Astrocyte (in vitro differentiated cells and primary cell): ENCODE measurements at regions not wholly inside any gene's neighbourhood (a gene's known extent, or its start where the extent isn't known, plus 50 kb on each side); places are given as distances from the start of the nearest gene placed in this dataset.

Source experiments
- EZH2 ChIP-seq: IDR thresholded peaks from 2 replicates; pipeline ENCODE4 v1.6.1; 2012; ENCODE audit warnings: mild to moderate bottlenecking, low read length, inconsistent platforms; ENCODE audit not compliant: insufficient read depth
- TF ChIP-seq, protein P1 (sequence below): IDR thresholded peaks from 2 replicates; pipeline ENCODE4 v1.5.1; 2011; ENCODE audit warnings: low read depth, mild to moderate bottlenecking, inconsistent platforms, low read length, moderate library complexity; ENCODE audit not compliant: insufficient read depth

DNA sequence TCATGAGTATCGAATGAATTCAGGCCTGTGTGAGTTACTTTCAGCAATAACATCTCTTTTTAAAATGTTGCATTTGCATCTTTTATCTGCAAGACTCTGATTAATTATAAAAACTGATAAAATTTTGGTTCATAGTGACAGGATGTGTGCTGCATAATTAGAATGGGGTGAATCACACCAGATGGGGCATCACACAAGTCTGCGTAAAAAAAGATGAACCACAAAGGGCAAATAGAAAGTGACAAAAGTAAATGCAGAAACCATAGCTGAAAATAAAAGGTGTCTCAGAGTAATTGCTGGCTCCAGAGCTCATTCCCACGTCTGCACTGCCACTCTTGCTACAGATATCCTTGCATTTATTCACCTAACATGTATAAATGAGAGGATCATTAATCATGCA lies 131.1 kb downstream of the HS3ST1 start:
- TF ChIP-seq, protein P1, sequence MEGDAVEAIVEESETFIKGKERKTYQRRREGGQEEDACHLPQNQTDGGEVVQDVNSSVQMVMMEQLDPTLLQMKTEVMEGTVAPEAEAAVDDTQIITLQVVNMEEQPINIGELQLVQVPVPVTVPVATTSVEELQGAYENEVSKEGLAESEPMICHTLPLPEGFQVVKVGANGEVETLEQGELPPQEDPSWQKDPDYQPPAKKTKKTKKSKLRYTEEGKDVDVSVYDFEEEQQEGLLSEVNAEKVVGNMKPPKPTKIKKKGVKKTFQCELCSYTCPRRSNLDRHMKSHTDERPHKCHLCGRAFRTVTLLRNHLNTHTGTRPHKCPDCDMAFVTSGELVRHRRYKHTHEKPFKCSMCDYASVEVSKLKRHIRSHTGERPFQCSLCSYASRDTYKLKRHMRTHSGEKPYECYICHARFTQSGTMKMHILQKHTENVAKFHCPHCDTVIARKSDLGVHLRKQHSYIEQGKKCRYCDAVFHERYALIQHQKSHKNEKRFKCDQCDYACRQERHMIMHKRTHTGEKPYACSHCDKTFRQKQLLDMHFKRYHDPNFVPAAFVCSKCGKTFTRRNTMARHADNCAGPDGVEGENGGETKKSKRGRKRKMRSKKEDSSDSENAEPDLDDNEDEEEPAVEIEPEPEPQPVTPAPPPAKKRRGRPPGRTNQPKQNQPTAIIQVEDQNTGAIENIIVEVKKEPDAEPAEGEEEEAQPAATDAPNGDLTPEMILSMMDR: no peak
- no peak for TF ChIP-seq EZH2
